SU-DHL-6 (cell line): ENCODE measurements at regions not wholly inside any gene's neighbourhood (a gene's known extent, or its start where the extent isn't known, plus 50 kb on each side); places are given as distances from the start of the nearest gene placed in this dataset.

Experiments
- H2AFZ ChIP-seq: fragments of 200-600 bp; sonication (generic); 2 replicates; pipeline ENCODE4 v1.6.1; 2014; ENCODE audit warnings: low read depth, mild to moderate bottlenecking, moderate library complexity, mixed read lengths, antibody characterized with exemption, low read length; ENCODE audit not compliant: severe bottlenecking
- H3F3A ChIP-seq: fragments of 200-600 bp; shearing (Covaris generic); 2 replicates; pipeline ENCODE4 v1.6.0; 2016; ENCODE audit warnings: antibody characterized with exemption, mild to moderate bottlenecking; ENCODE audit not compliant: insufficient read depth
- H3K27ac ChIP-seq: fragments of 200-600 bp; sonication (generic); 2 replicates; pipeline ENCODE4 v1.5.1; 2016; ENCODE audit warnings: low read depth, mild to moderate bottlenecking, low read length, moderate library complexity, mixed read lengths
- H3K27me3 ChIP-seq: fragments of 200-600 bp; sonication (generic), shearing (Covaris generic); 2 replicates; pipeline ENCODE4 v1.6.0; 2014; ENCODE audit warnings: mild to moderate bottlenecking, low read length
- H3K36me3 ChIP-seq: fragments of 200-600 bp; sonication (generic); 2 replicates; pipeline ENCODE4 v1.6.1; 2014; ENCODE audit warnings: mild to moderate bottlenecking, low read length, mixed read lengths
- H3K4me2 ChIP-seq: fragments of 300-600, 200-600 bp; shearing (Covaris generic), sonication (generic); 2 replicates; pipeline ENCODE4 v1.6.0; 2014; ENCODE audit warnings: low read length, low read depth, mild to moderate bottlenecking; ENCODE audit not compliant: poor library complexity, severe bottlenecking
- H3K4me3 ChIP-seq: fragments of 200-600 bp; sonication (generic); 2 replicates; pipeline ENCODE4 v1.5.1; 2014; ENCODE audit warnings: antibody characterized with exemption, low read length, mild to moderate bottlenecking, mixed read lengths; ENCODE audit not compliant: insufficient read depth, poor library complexity, severe bottlenecking
- H3K79me2 ChIP-seq: fragments of 200-600 bp; sonication (generic); 2 replicates; pipeline ENCODE4 v1.6.1; 2014; ENCODE audit warnings: mild to moderate bottlenecking, low read length, moderate library complexity; ENCODE audit not compliant: insufficient read depth
- H3K9ac ChIP-seq: fragments of 200-600 bp; sonication (generic); 2 replicates; pipeline ENCODE4 v1.7.0; 2014; ENCODE audit warnings: mild to moderate bottlenecking, low read length
- H3K9me2 ChIP-seq: fragments of 200-600 bp; sonication (generic); replicated peaks from 2 replicates; pipeline ENCODE4 v1.6.1; 2014; ENCODE audit warnings: low read length; ENCODE audit not compliant: insufficient read depth
- H3K9me3 ChIP-seq: fragments of 200-600 bp; sonication (generic); 2 replicates; pipeline ENCODE4 v1.6.1; 2014; ENCODE audit warnings: low read length, mixed read lengths; ENCODE audit not compliant: insufficient read depth
- H4K20me1 ChIP-seq: fragments of 200-600 bp; sonication (generic); 2 replicates; pipeline ENCODE4 v1.6.1; 2014; ENCODE audit warnings: low read depth, mild to moderate bottlenecking, antibody characterized with exemption, low read length, moderate library complexity, mixed read lengths
- CTCF ChIP-seq: fragments of 200-600 bp; sonication (generic); IDR thresholded peaks from one replicate; pipeline ENCODE4 v1.5.1; 2017; ENCODE audit warnings: antibody characterized with exemption, mild to moderate bottlenecking, low read length, moderate library complexity; ENCODE audit not compliant: insufficient read depth, poor library complexity, severe bottlenecking
- EZH2phosphoT487 ChIP-seq: fragments of 200-600 bp; sonication (generic), shearing (Covaris generic); conservative IDR thresholded peaks from 2 replicates; pipeline ENCODE4 v1.6.1; 2018; ENCODE audit warnings: mild to moderate bottlenecking, antibody characterized with exemption, low read length, moderate library complexity, mixed read lengths

GRCh38 chr6:147709396-147710272, 201.1 kb downstream of the SAMD5 start:
- Histone ChIP-seq H3K27ac (no peak overlapping the region), H3K9me3 (no peaks in the 10 kb centered on the region), H2AFZ (no peak overlapping the region), H3K4me2 (no peak overlapping the region), H3K9me2 (no peaks in the 10 kb centered on the region), H4K20me1 (no peaks in the 10 kb centered on the region), H3K79me2 (no peaks in the 10 kb centered on the region), H3K27me3 (no peaks in the 10 kb centered on the region), H3F3A (no peaks in the 10 kb centered on the region), H3K4me3 (no peak overlapping the region), H3K36me3 (no peaks in the 10 kb centered on the region), H3K9ac (no peak overlapping the region)
- TF ChIP-seq EZH2phosphoT487 (no peak), CTCF (no peak)

- H3K9me2 ChIP-seq = no peaks in the 10 kb centered on the region
- H3F3A ChIP-seq = no peaks in the 10 kb centered on the region
- no peak overlapping the region for H3K4me3 ChIP-seq
- H2AFZ ChIP-seq = no peak overlapping the region
- H3K9ac ChIP-seq = no peak overlapping the region
- H3K27me3 ChIP-seq = no peaks in the 10 kb centered on the region
- no peak overlapping the region for H3K27ac ChIP-seq
- no peaks in the 10 kb centered on the region for H3K9me3 ChIP-seq
- H3K4me2 ChIP-seq = no peak overlapping the region
- H3K79me2 ChIP-seq = no peaks in the 10 kb centered on the region
- H4K20me1 ChIP-seq = no peaks in the 10 kb centered on the region
- H3K36me3 ChIP-seq = no peaks in the 10 kb centered on the region
- no peak for TF ChIP-seq EZH2phosphoT487
- no peak for TF ChIP-seq CTCF
Measured at GRCh38 chr6:147710890-147711289, 202.4 kb downstream of the SAMD5 start.

- no peaks in the 10 kb centered on the region for H4K20me1 ChIP-seq
- no peaks in the 10 kb centered on the region for H3K79me2 ChIP-seq
- H3K27ac ChIP-seq = no peak overlapping the region
- H3K36me3 ChIP-seq = no peaks in the 10 kb centered on the region
- H2AFZ ChIP-seq = no peak overlapping the region
- no peaks in the 10 kb centered on the region for H3F3A ChIP-seq
- no peak overlapping the region for H3K9ac ChIP-seq
- no peaks in the 10 kb centered on the region for H3K9me3 ChIP-seq
- TF ChIP-seq EZH2phosphoT487 = no peak
- no peak for TF ChIP-seq CTCF
- H3K9me2 ChIP-seq = no peaks in the 10 kb centered on the region
- no peak overlapping the region for H3K4me3 ChIP-seq
- H3K4me2 ChIP-seq = no peak overlapping the region
- H3K27me3 ChIP-seq = no peaks in the 10 kb centered on the region
Measured at GRCh38 chr6:147711476-147711875, 203.0 kb downstream of the SAMD5 start.
